ENCODE measurements at regions not wholly inside any gene's neighbourhood (a gene's known extent, or its start where the extent isn't known, plus 50 kb on each side); places are given as distances from the start of the nearest gene placed in this dataset.
A peak's percentile ranks its signal among the peaks of the same experiment; 100 is the strongest.
"Not testable (repeated sequence)": the region's sequence is repeated elsewhere in the genome, so short reads cannot be mapped to it uniquely, and the experiment has no call there.

DNA sequence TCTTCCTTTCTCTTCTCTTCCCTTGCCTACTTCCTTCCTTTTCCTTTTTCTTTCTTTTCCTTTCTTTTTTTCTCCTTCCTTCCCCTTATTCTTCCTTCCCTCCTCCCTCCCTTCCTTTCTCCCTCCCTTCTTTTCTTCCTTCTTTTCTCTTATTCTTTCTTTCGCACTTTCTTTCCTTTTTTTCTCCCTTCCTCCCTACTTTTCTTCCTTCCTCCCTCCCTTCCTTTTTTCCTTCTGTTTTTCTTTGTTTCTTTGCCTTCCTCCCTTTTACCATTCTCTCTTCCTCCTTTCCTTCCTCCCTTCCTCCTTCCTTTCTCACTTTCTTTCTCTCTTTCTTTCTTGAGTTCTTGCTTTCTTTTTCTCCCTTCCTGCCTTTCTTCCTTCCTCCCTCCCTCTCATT lies 416.5 kb downstream of the ANKRD30B start:
- not testable (repeated sequence) for DNase-seq

DNA sequence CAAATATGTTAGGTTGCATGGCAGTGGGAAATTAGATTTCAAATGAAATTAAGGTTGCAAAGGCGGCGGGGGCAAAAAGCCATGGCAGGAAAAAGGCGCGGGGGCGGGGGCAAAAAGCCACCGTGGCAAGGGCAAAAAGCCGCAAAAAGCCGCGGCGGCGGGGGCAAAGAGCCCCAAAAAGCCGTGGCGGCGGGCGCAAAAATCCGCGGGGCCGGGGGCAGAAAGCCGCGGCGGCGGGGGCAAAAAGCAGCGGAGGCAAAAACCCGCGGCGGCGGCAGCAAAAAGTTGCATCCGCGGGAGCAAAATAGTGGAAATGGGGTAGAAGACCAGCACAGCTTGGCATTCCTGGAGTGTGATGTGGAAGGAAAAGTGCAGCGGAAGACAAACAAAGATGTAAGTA lies 417.1 kb downstream of the ANKRD30B start:
- DNase-seq: peak; percentile 0

DNA sequence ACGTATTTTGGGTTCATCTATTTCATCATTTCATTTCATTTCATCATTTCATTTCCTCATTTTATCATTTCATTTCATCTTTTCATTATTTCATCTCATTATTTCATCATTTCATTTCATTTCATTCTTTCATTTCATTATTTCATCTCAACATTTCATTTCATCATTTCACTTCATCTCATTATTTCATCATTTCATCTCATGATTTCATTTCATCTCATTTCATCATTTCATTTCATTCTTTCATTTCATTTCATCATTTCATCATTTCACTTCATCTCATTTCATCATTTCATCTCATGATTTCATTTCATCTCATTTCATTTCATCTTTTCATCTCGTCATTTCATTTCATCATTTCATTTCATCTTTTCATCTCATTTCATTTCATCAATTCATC lies 445.1 kb downstream of the ANKRD30B start:
- DNase-seq: not testable (repeated sequence)

DNA sequence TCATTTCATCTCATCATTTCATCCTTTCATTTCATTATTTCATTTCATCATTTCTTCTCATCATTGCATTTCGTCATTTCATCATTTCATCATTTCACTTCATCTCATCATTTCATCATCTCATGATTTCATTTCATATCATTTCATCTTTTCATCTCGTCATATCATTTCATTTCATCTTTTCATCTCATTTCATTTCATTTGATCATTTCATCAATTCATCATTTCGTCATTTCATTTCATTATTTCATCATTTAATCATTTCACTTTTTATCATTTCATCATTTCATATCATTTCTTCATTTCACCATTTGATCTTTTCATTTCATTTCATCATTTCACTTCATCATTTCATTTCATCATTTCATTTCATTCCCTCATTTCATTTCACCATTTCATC lies 445.8 kb downstream of the ANKRD30B start:
- not testable (repeated sequence) for DNase-seq

DNA sequence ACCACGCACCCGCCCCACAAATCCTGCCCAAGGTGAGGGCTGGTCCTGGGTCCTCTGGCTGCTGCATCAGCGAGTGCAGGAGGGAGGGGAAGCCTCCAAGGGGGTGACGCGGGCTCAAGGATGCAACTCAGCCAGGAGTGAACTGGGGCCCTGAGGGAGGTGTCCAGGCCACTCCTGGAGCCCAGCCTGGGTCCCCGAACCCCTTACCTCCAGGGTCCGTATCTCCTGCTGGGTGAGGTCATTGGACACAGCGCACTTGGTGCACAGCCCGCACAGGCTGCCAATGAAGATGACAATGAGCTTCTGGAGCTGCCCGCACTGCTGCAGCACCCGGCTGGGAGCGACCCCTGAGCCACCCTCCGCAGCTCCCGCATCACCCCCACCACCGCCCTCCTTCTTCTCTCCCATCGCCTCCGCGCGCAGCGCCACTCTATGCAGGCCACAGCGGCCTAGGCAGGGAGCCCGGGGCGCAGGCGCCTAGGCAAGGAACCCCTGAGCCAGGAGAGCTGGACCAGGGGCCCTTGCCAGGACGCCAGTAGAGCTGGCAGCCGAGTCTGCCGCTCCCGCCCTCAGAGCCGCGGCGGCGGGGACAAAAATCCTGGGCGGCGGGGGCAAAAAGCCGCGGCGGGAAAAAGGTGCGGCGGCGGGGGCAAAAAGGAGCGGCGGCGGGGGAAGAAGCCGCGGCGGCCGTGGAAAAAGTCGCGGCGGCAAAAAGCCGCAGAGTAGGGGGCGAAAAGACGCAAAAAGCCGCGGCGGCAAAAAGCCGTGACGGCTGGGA lies 449.6 kb downstream of the ANKRD30B start:
- peak; percentile 0 for DNase-seq

DNA sequence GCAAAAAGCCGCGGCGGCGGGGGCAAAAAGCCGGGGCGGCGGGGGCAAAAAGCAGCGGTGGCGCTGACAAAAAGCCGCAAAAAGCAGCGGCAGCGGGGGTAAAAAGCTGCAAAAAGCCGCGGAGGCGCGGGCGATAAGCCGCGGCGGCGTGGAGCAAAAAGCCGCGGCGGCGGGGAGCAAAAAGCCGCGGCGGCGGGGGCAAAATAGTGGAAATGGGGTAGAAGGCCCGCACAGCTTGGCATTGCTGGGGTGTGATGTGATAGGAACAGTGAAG lies 450.1 kb downstream of the ANKRD30B start:
- no peak for DNase-seq

Data from hematopoietic multipotent progenitor cell treated with erythropoietin and hydrocortisone succinate and interleukin-3 and kit ligand, for 4 days (in vitro differentiated cells).